GM12874 (cell line): ENCODE measurements at regions not wholly inside any gene's neighbourhood (a gene's known extent, or its start where the extent isn't known, plus 50 kb on each side); places are given as distances from the start of the nearest gene placed in this dataset.

Experiments
- TF ChIP-seq, protein P1 (sequence below): IDR thresholded peaks from 2 replicates; pipeline ENCODE4 v1.5.1; 2011; ENCODE audit warnings: low read depth, mild to moderate bottlenecking, control low read depth, low read length, moderate library complexity; ENCODE audit not compliant: insufficient read depth

- TF ChIP-seq, protein P1, sequence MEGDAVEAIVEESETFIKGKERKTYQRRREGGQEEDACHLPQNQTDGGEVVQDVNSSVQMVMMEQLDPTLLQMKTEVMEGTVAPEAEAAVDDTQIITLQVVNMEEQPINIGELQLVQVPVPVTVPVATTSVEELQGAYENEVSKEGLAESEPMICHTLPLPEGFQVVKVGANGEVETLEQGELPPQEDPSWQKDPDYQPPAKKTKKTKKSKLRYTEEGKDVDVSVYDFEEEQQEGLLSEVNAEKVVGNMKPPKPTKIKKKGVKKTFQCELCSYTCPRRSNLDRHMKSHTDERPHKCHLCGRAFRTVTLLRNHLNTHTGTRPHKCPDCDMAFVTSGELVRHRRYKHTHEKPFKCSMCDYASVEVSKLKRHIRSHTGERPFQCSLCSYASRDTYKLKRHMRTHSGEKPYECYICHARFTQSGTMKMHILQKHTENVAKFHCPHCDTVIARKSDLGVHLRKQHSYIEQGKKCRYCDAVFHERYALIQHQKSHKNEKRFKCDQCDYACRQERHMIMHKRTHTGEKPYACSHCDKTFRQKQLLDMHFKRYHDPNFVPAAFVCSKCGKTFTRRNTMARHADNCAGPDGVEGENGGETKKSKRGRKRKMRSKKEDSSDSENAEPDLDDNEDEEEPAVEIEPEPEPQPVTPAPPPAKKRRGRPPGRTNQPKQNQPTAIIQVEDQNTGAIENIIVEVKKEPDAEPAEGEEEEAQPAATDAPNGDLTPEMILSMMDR, result no peak
These were observed 205.4 kb upstream of the KCNJ16 start for GRCh38 chr17:69869667-69870066.

- TF ChIP-seq, protein P1, result no peak
These were observed 204.9 kb upstream of the KCNJ16 start for GRCh38 chr17:69870091-69870530.

DNA sequence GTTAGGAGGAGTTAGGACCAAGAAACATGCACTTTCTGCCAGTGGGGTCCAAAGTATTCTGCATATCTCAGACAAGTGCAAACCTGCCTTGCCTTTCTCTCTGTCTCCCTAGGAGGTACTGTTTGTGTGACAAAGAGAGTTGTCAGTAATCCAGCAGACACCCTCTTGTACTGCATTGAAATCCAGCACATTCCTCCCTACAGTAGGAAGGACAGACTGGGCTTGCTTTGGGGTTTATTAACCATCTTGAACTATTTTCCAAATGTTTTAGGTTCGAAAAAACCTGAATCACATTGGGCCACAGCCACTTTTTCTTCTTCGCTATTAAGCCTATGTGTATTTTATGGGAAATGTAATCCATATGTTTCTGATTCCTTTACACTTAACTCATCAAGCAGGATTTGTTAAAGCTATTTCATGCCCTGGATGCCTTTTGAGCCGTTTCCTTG is 204.2 kb upstream of the KCNJ16 start:
- TF ChIP-seq, protein P1, result no peak

DNA sequence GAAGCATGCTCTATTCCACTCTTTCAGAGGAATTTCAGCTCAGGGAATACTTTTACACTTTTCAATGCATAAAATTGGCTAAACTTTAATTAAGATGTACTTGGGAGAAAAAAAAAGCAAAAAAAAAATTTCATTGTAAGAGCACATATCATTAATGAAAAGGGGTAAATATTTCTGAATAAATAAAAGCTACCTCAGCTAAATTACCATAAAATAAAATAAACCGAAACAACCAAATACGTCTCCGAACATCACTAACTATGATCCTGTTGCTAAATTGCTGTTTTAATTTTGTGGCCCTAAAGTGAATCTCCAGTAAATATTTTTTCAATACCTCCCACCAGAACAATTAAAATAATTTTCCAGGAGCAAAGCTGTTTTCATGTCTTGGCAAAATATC is 203.7 kb upstream of the KCNJ16 start:
- TF ChIP-seq, protein P1, result no peak

- TF ChIP-seq, protein P1, result no peak
These were observed 202.3 kb upstream of the KCNJ16 start for GRCh38 chr17:69872675-69873262.

DNA sequence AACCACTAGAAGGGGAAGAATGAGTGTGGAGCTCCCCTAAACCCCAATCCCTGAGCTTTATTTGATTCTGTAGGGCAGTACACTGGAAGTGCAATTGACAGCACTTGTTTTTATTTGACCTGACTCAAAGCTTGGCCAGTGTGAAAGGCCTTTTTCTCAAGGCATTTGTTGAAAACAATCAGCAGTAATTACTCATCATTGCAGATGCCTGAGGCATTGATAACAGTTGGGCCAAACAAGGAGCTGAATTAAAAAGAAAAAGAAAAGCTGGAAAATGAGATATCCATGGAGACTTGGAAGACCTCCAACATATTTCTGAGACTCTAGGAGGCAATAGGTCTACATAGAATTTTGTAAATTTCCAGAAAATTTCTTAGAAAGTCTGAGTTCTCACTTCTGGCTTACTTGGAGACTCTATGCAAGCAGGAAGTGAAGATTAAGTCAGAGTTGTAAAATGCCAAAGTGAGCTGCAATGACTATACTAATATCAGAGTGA is 200.8 kb upstream of the KCNJ16 start:
- TF ChIP-seq, protein P1, result no peak

- TF ChIP-seq, protein P1, result no peak
These were observed 198.3 kb upstream of the KCNJ16 start for GRCh38 chr17:69876757-69877156.
